ENCODE measurements at regions not wholly inside any gene's neighbourhood (a gene's known extent, or its start where the extent isn't known, plus 50 kb on each side); places are given as distances from the start of the nearest gene placed in this dataset.
"Not testable (repeated sequence)": the region's sequence is repeated elsewhere in the genome, so short reads cannot be mapped to it uniquely, and the experiment has no call there.

GRCh38 chr17:71173991-71174390, 946.8 kb upstream of the SOX9 start:
- in situ Hi-C loops (cut with HindIII; ENCODE audit: low sequenced_read_pairs), result no loop called here

DNA sequence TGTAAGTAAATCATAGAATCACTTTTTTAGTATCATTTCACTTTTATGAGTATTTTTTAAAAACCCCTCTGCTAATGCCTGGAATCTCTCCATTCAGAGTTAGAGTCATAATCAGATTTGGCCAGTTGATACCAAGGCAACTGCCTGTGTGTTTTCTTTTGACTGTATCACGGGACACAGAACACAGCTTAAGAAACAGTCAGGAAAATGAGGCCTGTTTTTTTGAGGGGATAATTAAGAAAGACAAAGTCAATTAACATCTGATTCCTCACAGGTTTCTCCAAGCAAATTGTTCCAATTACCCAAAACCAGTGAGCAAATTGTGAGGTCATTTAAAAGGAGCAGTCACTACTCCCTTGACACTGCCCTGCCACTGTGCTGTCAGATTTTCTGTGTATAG, 944.5 kb upstream of the SOX9 start:
- in situ Hi-C loops (cut with HindIII; ENCODE audit: low sequenced_read_pairs), result no loop called here

DNA sequence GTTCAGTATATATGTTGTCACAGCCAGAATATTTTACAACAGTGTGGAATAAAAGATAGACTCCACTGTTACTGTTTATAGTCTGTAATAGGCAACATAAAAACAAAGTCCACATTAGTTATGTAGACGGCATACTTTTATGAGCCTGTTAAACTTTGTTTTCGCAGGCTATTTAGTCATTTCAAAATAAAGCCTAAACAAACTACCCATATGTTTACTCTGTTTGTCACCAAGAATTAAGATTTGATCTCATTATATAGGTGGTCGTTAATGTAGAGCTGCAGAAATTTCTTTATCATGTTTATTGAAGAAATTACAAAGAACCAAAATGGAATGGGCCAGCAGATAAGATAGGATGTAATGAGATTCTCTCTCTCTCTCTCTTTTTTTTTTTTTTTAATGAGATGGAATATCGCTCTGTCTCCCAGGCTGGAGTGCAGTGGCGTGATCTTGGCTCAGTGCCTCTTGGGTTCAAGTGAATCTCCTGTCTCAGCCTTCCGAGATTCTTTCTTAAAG, 943.8 kb upstream of the SOX9 start:
- in situ Hi-C loops (cut with HindIII; ENCODE audit: low sequenced_read_pairs), result no loop called here

DNA sequence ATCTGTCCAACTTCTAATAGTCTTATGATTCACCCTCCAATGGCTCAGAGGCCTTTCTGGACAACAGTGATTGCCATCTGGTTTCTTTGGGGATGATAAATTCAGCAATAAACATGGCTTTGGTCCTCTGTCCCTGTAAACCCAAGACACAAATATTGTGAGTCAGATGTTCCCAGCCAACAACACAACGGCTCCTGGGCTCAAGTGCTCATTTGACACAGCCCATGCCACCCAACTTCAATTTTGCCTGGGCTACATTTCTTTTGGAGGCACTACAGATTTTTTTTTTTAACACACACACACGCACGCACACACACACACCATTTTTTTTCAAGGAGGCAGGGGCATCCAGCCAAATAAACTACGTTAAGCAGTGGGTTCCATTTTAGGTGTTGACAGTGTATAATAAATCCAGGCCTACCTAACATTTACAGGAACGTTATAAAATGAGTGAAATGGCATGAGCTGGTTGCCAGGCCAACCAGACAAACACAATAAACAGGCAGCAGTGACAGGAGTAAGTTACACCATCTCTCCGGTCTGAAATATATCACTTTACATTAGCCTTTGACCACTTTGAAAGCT, 939.9 kb upstream of the SOX9 start:
- in situ Hi-C loops (cut with HindIII; ENCODE audit: low sequenced_read_pairs), result no loop called here

DNA sequence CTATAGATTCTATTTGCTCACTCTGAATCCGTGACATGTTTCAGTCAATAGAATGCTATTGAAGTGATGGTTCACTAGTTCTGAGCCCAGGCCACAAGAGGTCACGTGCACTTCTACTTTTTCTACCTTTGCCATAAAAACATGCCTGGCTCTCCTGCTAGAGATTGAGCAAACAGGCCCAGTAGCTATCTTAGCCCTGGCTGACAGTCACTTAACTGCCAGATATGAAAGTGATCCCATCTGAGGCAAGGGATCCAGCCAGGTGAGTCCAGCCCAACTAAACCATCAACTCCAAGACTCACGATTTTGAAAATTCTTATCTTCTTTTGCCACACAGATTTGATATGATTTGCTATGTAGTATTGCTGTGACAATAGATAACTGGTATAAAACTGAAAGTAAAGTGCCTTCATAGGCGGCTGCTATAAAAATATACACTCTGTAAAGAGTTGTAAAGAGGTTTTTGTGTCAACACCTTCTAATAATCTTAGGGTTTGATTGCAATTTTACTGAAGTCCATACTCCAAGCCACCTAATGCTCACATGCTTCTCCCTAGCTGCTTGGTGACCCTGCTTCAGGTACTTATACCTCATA, 937.7 kb upstream of the SOX9 start:
- in situ Hi-C loops (cut with HindIII; ENCODE audit: low sequenced_read_pairs), result no loop called here

DNA sequence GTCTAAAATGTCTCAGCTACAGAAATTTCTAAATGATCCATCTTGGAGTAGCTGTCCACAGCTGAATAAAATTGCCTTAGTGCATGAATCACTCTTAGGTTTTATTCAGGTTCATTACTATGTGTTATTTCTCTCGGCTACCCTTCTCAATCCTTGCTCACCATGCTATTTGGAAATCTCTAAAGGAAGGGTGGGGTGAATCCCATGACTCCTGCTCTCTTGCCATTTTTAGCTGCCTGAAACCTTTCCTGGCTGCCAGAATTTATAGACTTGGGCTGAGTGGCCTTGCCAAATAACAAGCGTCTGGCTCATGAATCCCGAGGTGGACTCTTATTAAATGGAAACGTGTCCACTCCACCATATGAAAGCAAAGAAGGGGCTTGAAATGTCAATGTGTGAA, 936.1 kb upstream of the SOX9 start:
- in situ Hi-C loops (cut with HindIII; ENCODE audit: low sequenced_read_pairs), result loop anchor here (5.0 kb wide), 1 partner anchor 38 kb away; no protein-coding TSS in a partner anchor

DNA sequence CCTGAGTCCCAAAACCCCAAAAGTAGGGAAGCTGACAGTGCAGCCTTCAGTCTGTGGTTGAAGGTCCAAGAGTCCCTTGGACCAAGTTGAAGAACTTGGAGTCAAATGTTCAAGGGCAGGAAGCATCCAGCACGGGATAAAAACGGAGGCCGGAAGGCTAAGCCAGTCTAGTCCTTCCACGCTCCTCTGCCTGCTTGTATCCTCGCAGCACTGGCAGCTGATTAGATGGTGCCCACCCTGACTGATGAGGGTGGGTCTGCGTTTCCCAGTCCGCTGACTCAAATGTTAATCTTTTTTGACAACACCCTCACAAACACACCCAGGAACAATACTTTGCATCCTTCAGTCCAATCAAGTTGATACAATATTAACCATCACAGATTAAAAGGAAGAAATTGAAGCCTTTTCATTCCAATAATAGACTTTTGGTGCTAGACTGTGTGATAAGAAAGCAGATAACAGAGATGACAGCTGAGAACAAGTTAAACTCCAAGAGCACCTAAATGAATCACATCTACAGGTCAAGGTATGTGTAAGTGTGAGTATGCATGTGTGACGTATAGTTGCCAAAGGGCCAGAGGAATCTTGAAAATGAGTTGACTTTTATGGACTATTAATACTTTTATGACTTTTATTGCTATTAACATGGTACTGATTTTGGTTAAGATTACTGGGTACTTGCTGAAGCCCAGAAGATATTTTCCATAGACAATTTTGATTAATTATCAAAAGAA, 933.5 kb upstream of the SOX9 start:
- in situ Hi-C loops (cut with HindIII; ENCODE audit: low sequenced_read_pairs), result loop anchor here (5.0 kb wide), 1 partner anchor 35 kb away; no protein-coding TSS in a partner anchor

DNA sequence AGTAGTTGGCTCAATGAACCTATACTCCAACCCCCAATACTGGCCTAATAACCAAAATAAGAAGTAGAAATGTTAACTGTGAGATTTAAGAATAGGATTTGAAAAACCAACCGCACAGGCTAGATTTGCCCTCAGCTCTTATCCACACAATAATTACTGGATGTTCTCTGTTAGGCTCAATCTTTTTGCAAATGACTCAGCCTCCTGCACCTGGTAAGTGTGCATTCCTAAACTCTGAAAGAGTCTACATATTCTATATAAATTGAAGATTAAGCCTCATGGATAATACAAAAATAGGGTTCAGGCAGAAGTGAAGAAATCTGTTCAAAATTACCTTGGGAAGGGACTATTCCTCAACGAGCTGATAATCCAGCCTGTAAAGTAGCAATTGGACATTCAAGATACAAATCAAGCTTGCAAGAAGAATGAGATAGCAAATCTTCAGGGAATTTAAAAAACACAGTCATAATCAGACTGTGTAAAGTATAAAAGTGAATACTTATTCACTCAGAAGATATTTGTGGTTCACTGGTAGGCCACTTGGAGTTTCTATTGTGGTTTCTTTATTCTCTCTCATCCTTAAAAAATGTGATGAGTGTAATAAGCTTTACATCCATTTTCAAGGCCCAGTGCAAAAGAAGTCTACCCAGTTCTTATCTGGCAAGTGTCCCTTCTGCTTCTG, 931.9 kb upstream of the SOX9 start:
- in situ Hi-C loops (cut with HindIII; ENCODE audit: low sequenced_read_pairs), result loop anchor here (5.0 kb wide), 1 partner anchor 33 kb away; no protein-coding TSS in a partner anchor

GRCh38 chr17:71189493-71189831, 931.4 kb upstream of the SOX9 start:
- in situ Hi-C loops (cut with HindIII; ENCODE audit: low sequenced_read_pairs), result loop anchor here (5.0 kb wide), 1 partner anchor 33 kb away; no protein-coding TSS in a partner anchor

DNA sequence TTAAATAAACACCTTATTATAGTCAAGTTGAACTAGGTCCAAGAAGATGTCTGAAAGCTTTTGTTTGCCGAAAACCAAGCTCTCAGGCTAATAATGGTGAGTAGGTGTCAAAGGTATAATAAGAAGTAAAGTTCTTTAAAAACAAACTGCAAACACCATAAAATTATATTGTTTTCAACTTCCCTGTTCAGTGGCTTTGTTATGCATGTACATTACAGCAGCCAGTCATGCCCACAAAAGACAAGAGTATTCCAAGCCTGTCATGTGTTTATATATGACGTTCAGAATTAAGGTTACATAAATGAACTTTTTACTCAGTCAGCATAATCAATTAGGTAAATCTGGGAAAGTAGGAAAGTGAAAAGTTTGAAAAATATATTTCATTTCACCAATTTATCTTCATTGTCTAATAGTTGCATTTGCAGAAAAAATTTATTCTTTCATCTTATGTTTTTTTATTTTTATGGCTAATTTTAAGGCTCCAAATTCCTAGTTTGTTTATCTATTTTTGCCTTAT, 928.7 kb upstream of the SOX9 start:
- in situ Hi-C loops (cut with HindIII; ENCODE audit: low sequenced_read_pairs), result no loop called here

- in situ Hi-C loops (cut with HindIII; ENCODE audit: low sequenced_read_pairs), result no loop called here
Measured at GRCh38 chr17:71192848-71193247, 928.0 kb upstream of the SOX9 start.

- in situ Hi-C loops (cut with HindIII; ENCODE audit: low sequenced_read_pairs), result no loop called here
Measured at GRCh38 chr17:71200597-71200996, 920.2 kb upstream of the SOX9 start.

DNA sequence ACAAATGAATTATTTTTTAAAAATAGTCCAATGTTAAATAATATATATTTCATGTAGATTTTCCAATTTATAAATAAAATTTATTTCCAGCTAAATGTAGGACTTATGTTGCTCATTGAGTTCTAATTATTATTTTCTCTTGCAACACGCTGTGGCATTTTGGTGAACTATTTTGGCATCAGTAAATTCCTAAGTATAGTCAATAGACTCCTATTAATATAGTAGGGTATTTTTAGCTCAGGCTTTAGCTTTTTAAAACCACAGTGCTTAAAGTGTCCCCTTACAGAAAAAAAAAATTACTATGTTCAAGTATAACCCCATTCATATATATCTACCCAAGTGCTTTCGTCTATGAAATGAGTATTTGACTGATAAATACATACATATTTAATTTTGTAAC, 919.2 kb upstream of the SOX9 start:
- in situ Hi-C loops (cut with HindIII; ENCODE audit: low sequenced_read_pairs), result no loop called here

GRCh38 chr17:71202449-71202848, 918.4 kb upstream of the SOX9 start:
- in situ Hi-C loops (cut with HindIII; ENCODE audit: low sequenced_read_pairs), result no loop called here

GRCh38 chr17:71203953-71204352, 916.9 kb upstream of the SOX9 start:
- in situ Hi-C loops (cut with HindIII; ENCODE audit: low sequenced_read_pairs), result no loop called here

- in situ Hi-C loops (cut with HindIII; ENCODE audit: low sequenced_read_pairs), result not testable (repeated sequence)
Measured at GRCh38 chr17:71205951-71206350, 914.9 kb upstream of the SOX9 start.

DNA sequence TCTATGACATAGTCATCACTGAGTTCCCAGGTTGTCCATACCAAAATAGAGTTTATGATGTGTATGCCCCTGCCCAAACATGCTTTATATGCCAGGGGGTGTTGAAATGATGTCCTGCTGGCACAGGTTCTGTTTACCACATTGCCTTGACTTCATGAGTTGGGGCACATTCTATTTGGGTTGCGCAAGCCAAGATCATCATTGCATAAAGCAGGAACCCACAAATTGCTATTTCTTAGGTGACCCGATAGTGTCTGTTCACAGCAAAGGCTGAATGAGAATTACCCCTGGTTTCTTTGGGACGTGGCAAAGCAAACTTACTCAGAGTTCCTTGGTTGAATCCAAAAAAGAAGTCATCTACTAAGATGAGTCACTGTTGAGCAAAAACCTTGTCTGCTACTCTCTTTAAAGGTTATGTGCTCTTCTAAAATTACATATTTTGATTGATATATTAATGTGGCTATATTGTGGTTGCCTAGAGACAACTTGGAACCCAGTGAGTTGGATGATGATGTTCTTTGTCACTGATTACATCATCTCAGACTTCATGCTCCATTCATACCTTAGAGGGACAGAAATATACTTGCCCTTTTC, 912.6 kb upstream of the SOX9 start:
- in situ Hi-C loops (cut with HindIII; ENCODE audit: low sequenced_read_pairs), result no loop called here

DNA sequence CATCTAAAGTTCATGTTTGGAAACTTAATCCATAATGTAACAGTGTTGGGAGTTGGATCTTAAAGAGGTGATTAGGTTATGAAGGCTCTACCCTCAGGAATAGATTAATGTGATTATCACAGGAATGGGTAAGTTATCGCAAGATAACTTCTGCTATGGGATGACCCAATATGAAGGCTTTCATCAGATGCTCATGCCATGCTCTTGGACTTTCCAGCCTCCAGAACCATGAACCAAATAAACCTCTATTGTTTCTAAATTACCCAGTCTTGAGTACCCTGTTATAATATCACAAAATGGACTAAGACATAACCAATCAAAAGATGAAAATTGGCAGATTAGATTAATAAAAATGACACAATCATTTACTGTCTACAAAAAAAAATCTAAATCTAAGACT, 906.9 kb upstream of the SOX9 start:
- in situ Hi-C loops (cut with HindIII; ENCODE audit: low sequenced_read_pairs), result no loop called here

DNA sequence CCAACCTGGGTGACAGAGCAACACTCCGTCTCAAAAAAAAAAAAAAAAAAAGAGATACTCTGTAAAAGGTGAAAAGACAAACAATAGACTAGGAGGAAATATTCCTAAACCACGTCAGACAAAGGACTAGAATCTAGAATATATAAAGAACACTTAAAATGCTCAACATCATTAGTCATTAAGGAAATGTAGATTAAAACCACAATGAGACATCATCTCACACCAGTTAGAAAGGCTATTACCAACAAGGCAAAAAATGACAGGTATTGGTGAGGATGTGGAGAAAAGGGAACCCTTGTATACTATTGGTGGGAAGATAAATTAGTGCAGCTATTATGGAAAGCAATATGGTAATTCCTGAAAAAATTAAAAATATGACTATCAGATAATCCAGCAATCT, 903.1 kb upstream of the SOX9 start:
- in situ Hi-C loops (cut with HindIII; ENCODE audit: low sequenced_read_pairs), result loop anchor here (5.0 kb wide), 1 partner anchor 75 kb away; no protein-coding TSS in a partner anchor

DNA sequence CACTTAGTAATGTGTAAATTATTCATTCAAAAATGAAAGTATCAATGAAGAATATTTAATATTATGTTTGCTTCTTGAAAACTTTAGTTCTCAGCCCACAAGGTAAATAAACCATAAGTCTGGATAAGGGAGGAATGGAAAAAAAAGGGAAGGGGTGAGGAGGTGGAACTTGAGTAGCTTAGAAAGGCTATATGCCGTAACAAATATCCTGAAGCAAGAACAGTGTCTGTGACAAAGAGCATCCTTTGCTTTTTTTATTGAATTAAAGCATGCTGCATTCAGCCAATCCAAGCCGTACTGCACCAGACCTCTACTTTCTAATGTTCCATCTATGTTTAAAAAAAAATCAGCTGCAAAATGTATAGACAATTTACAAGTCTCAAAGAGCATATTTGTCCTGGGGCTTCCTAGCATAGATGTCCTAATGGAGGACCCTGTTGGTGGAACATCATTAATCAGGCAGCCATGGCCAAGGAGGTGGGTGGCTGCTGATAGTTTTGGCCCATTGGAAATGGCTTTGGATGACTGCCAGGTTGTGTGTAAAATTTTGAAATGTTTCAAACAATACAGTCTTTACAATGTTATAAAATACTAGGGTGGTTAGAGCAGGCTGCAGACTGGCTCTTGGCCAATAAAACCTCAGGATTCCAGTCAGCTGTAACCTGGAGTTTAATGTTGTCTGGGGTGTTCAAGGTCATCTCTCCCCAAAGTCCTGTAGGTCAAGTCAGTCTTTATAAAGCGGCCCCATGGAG, 895.8 kb upstream of the SOX9 start:
- in situ Hi-C loops (cut with HindIII; ENCODE audit: low sequenced_read_pairs), result loop anchor here (5.0 kb wide), 1 partner anchor 38 kb away; no protein-coding TSS in a partner anchor

Data from endothelial cell of hepatic sinusoid (primary cell).